HUES6 (cell line): ENCODE measurements at regions not wholly inside any gene's neighbourhood (a gene's known extent, or its start where the extent isn't known, plus 50 kb on each side); places are given as distances from the start of the nearest gene placed in this dataset.

Experiments used
- H3K27ac ChIP-seq: 2 replicates; pipeline ENCODE4 v1.7.0; 2013; ENCODE audit warnings: low read depth, mild to moderate bottlenecking, low read length, inconsistent platforms
- H3K27me3 ChIP-seq: 2 replicates; pipeline ENCODE4 v1.6.1; 2013; ENCODE audit warnings: low read length; ENCODE audit not compliant: control insufficient read depth, insufficient read depth
- H3K36me3 ChIP-seq: 2 replicates; pipeline ENCODE4 v1.6.1; 2013; ENCODE audit warnings: low read length; ENCODE audit not compliant: control insufficient read depth, insufficient read depth
- H3K4me1 ChIP-seq: 2 replicates; pipeline ENCODE4 v1.6.1; 2013; ENCODE audit warnings: low read length; ENCODE audit not compliant: control insufficient read depth, insufficient read depth
- H3K4me3 ChIP-seq: 2 replicates; pipeline ENCODE4 v1.5.1; 2013; ENCODE audit warnings: low read depth, low read length
- H3K9ac ChIP-seq: one replicate; pipeline ENCODE4 v1.6.1; 2013; ENCODE audit warnings: mild to moderate bottlenecking, low read length
- H3K9me3 ChIP-seq: 2 replicates; pipeline ENCODE4 v1.6.1; 2013; ENCODE audit warnings: low read depth, low read length; ENCODE audit not compliant: control insufficient read depth, insufficient read depth

DNA sequence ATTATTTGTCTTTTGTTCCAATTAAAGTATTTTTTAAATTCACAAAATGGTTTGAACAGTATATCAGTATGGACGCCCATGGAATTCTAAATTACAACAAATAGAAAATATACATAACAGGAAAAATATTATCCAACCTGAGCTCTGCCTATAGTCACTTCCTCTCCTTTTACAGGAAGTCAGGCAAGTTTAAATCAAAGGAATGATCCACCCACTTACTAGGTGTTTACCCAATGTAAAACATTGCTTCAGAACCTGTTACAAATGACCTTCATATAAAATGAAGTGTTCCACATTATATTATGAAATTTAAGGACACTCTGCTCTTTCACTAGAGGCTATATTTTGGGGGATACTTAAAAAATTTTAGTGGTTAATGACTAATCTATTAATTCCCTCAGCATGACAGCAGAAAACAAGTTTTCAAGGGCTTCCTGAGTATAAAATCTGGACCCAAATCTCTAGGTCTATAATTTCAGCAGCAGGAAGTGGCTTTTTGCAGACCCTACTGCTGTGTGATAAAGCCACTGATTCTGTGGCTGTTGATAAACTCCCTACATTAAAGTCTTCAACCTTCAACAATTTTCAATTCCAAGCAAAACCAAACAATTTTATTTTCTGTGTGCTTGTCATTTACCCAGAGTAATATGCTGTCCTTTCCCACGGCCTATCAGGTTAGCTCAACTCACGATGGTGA, 722.6 kb downstream of the GATA3 start:
- no peaks in the 10 kb centered on the region for H3K9me3 ChIP-seq
- no peaks in the 10 kb centered on the region for H3K27me3 ChIP-seq
- no peak overlapping the region for H3K4me3 ChIP-seq
- no peaks in the 10 kb centered on the region for H3K36me3 ChIP-seq
- H3K9ac ChIP-seq = no peak overlapping the region
- H3K4me1 ChIP-seq = no peaks in the 10 kb centered on the region
- H3K27ac ChIP-seq = no peak overlapping the region

DNA sequence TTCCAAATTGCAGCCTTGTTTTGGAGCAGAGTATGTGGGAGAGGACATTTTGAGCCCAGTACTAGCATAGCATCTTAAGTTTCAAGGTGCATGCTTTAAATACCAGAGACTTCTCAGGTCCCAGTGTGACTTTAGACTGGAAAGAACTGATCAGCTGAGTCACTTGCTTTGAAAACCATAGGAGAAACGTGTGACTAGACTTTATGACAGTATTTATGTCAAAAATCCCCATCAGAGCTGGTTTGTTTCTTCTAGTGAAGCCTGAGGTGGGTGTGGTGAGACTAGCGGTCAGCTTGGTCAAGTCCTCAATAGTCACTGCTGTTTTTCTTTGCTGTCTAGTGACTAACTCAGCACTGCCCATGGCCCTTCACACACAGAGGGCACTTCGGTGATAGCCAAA, 724.2 kb downstream of the GATA3 start:
- no peak overlapping the region for H3K4me3 ChIP-seq
- no peaks in the 10 kb centered on the region for H3K9me3 ChIP-seq
- H3K9ac ChIP-seq = no peak overlapping the region
- no peaks in the 10 kb centered on the region for H3K36me3 ChIP-seq
- H3K27ac ChIP-seq = no peak overlapping the region
- H3K4me1 ChIP-seq = no peaks in the 10 kb centered on the region
- H3K27me3 ChIP-seq = no peaks in the 10 kb centered on the region

DNA sequence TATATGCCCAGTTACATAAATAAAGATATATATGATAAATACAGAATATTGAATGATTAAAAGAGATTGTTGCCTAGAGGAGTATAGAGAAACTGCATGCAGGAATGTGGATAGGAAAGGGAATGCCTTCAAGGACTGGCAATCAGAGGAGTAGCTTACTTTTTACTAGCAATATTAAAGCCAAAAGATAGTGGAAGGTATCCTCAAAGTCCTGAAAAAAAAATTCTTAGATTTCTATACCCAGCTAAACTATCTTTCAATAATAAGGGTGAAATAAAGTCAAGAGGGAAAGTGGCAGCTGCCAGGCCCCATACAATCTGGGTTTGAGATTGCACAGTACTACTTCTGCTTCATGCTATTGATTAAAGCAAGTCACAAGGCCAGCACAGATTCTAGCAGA, 733.2 kb downstream of the GATA3 start:
- Histone ChIP-seq H3K9ac (no peak overlapping the region), H3K4me1 (no peaks in the 10 kb centered on the region), H3K4me3 (no peak overlapping the region), H3K9me3 (peaks cover 15% of the 10 kb centered on the region), H3K27ac (no peak overlapping the region), H3K27me3 (no peaks in the 10 kb centered on the region), H3K36me3 (no peaks in the 10 kb centered on the region)

DNA sequence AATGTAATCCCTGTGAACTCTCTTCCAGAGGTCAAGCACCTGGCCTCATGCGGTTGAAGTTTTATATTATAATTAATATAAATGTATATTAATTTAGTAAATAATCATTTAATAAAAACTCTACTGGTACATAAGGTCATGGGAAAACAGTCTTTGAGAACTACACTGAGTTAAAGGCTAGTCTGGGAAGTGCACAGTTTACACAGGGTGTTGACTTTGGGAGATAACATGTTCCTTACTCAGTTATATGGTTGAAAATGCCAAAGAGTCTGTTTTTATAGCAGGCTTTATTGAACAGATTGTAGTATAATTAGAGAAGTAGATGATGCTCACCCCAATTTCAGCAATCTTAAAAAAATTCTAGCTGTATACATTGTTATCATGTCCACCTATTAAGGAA, 735.9 kb downstream of the GATA3 start:
- Histone ChIP-seq H3K27ac (no peak overlapping the region), H3K4me3 (no peak overlapping the region), H3K9me3 (peaks cover 15% of the 10 kb centered on the region), H3K9ac (no peak overlapping the region), H3K27me3 (no peaks in the 10 kb centered on the region), H3K36me3 (no peaks in the 10 kb centered on the region), H3K4me1 (no peaks in the 10 kb centered on the region)

DNA sequence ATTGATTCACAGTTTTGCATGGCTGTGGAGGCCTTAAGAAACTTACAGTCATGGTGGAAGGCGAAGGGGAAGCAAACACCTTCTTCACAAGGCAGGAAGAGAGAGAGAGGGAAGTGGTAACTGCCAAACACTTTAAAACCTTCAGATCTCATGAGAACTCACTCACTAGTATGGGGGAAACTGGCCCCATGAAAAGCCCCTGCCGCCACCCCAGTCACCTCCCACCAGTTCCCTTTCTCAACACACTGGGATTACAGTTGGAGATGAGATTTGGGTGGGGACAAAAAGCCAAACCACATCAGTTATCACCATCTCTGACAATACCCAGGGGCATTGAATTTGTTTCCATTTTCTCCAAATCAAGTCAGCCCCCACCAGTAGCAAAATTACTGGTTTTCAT, 740.4 kb downstream of the GATA3 start:
- no peaks in the 10 kb centered on the region for H3K4me1 ChIP-seq
- no peak overlapping the region for H3K27ac ChIP-seq
- no peak overlapping the region for H3K4me3 ChIP-seq
- H3K9me3 ChIP-seq = no peaks in the 10 kb centered on the region
- no peak overlapping the region for H3K9ac ChIP-seq
- no peaks in the 10 kb centered on the region for H3K27me3 ChIP-seq
- no peaks in the 10 kb centered on the region for H3K36me3 ChIP-seq

DNA sequence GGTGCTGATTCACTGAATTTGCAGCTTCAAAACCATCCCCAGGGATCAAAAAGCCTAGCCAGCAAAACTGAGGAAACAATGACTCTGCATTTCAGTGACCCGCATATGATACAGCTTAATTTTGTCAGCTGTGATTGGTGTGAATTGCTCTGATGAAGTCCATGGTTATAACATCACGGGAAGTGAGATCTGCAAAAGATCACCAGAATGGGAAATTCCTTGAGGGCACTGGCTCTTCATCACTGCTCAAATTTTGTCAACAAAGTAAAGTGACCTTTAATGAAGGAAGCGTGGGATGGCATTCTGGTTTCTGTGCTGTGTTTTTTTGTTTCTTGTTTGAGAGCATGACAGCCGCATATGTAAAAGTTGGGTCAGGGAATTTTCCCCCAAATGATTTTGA, 745.9 kb downstream of the GATA3 start:
- no peak overlapping the region for H3K27ac ChIP-seq
- H3K9me3 ChIP-seq = no peaks in the 10 kb centered on the region
- no peak overlapping the region for H3K4me3 ChIP-seq
- no peaks in the 10 kb centered on the region for H3K27me3 ChIP-seq
- H3K9ac ChIP-seq = no peak overlapping the region
- no peaks in the 10 kb centered on the region for H3K4me1 ChIP-seq
- H3K36me3 ChIP-seq = no peaks in the 10 kb centered on the region

DNA sequence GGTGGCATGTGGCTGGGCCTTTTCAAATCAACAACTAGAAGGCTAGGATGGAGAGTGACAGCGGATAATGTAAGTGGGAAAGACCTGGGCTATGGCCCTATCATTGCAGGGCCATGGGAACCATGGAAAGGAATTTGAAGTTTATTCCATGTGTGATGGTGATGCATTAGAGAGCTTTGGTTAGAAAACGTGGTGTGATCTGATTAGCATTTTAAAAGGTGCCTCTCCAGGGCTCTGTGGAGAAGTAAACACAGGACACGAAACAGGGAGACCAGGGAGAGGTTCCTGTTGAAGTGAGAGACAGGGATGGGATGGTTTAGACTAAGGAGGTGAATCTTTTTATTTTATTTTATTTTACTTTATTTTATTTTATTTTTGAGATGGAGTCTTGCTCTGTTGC, 749.5 kb downstream of the GATA3 start:
- no peaks in the 10 kb centered on the region for H3K9me3 ChIP-seq
- H3K9ac ChIP-seq = no peak overlapping the region
- H3K27ac ChIP-seq = no peak overlapping the region
- no peaks in the 10 kb centered on the region for H3K4me1 ChIP-seq
- H3K27me3 ChIP-seq = no peaks in the 10 kb centered on the region
- H3K36me3 ChIP-seq = no peaks in the 10 kb centered on the region
- no peak overlapping the region for H3K4me3 ChIP-seq

DNA sequence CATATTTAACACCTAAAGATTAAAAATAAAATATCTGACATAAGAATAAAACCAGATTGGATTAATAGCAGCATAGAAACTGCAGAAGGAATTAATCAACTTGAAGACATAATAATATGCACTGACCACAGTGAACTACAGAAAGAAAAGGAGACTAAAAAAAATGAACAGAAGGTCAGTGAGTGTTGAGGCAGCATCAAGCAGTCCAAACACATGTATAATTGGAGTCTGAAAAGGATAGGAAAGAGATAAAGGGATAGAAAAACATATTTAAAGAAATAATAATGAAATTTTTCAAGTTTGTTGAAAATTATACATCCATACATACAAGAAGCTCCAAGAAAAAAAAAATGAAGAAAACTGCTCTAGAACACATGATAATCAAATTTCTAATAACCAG, 756.2 kb downstream of the GATA3 start:
- no peak overlapping the region for H3K4me3 ChIP-seq
- H3K27me3 ChIP-seq = no peaks in the 10 kb centered on the region

DNA sequence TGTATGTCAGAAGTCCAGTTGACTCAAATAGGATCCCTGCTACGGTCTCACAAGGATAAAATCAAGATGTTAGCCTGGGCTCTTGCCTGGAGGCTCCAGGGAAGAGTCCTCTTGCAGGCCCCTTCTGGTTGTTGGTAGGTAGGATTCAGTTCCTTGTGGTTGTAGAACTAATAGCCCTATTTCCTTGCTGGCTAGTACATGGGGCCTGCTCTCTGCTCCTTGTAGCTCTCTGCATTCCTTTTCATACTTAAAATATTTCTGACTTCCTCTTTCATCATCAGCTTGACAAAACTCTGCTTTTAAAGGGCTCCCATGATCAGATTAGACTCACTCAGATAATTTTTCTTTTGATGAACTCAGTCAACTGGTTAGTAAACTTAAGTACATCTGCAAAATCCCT, 756.7 kb downstream of the GATA3 start:
- no peaks in the 10 kb centered on the region; the same call in 1 of the 2 replicates for H3K9me3 ChIP-seq

More for the DNA sequence above, 756.2 kb downstream of the GATA3 start:
- no peak overlapping the region for H3K9ac ChIP-seq
- H3K27ac ChIP-seq = no peak overlapping the region
- no peaks in the 10 kb centered on the region for H3K4me1 ChIP-seq
- H3K36me3 ChIP-seq = no peaks in the 10 kb centered on the region
- no peaks in the 10 kb centered on the region; the same call in 1 of the 2 replicates for H3K9me3 ChIP-seq

DNA sequence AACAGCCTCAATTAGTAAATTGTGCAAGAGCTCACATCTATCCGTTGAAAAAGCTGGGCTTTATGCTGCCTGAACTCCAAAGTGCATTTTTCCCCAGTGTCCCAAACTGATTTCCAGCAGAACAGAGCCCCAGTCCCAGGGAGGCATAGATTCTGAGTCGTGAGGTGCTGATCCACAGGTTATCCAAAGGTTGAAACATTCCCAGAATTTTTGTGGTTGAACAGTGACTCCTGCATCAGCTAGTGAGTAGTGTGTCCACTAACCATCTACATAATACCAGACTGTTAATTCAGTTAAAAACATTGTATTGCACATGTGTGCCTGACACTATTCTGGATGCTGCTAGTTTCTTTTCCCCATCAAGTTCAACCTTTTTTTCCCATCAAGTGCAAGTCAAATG, 761.5 kb downstream of the GATA3 start:
- Histone ChIP-seq H3K27me3 (no peaks in the 10 kb centered on the region), H3K36me3 (no peaks in the 10 kb centered on the region), H3K9me3 (no peaks in the 10 kb centered on the region; the same call in 1 of the 2 replicates), H3K4me3 (no peak overlapping the region), H3K4me1 (no peaks in the 10 kb centered on the region), H3K9ac (no peak overlapping the region), H3K27ac (no peak overlapping the region)

More for the DNA sequence above, 756.7 kb downstream of the GATA3 start:
- Histone ChIP-seq H3K27me3 (no peaks in the 10 kb centered on the region), H3K36me3 (no peaks in the 10 kb centered on the region), H3K4me1 (no peaks in the 10 kb centered on the region), H3K4me3 (no peak overlapping the region), H3K9ac (no peak overlapping the region), H3K27ac (no peak overlapping the region)

DNA sequence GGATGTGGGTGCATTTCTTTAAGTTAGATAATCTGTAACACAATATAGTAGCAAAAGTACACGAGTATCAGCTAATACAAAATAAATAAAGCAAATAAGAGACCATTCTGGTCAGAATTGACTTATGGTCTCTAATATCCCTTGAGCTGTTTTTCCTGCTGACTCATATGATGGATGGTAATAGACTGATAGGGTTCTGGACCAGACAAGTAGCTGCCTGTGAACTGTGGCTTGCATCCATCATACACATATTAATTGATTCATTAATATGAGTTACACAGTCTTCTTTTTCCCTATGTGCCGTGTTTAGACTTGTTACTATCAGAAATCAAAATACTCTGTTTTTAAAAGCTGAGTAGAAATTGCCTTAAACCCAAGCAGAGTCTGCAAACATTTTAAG, 762.8 kb downstream of the GATA3 start:
- Histone ChIP-seq H3K36me3 (no peaks in the 10 kb centered on the region), H3K27me3 (no peaks in the 10 kb centered on the region), H3K4me3 (no peak overlapping the region), H3K4me1 (no peaks in the 10 kb centered on the region), H3K9me3 (no peaks in the 10 kb centered on the region), H3K27ac (no peak overlapping the region), H3K9ac (no peak overlapping the region)
